Stimulated activated CD4-positive, alpha-beta T cell treated with anti-CD3 and anti-CD28 coated beads, Interleukin-1b, Interleukin-23, amount 100 ng/mL, for 1 hour (primary cell): ENCODE measurements at regions not wholly inside any gene's neighbourhood (a gene's known extent, or its start where the extent isn't known, plus 50 kb on each side); places are given as distances from the start of the nearest gene placed in this dataset.
"Not testable (repeated sequence)": the region's sequence is repeated elsewhere in the genome, so short reads cannot be mapped to it uniquely, and the experiment has no call there.

Experiments used
- DNase-seq, 2 donors: peaks; one replicate each; pipeline ENCODE4 v3.0.0-alpha.2; 2020; ENCODE audit warnings: low read depth in 2 of 2

GRCh38 chrX:45502396-45502795 is 301.7 kb upstream of the DIPK2B start:
- no peak for DNase-seq

- DNase-seq, result no peak
These were observed 296.6 kb upstream of the DIPK2B start for GRCh38 chrX:45497290-45497689.

- DNase-seq, result no peak
These were observed 285.0 kb upstream of the DIPK2B start for GRCh38 chrX:45485719-45486118.

- no peak for DNase-seq
These were observed 279.3 kb upstream of the DIPK2B start for GRCh38 chrX:45479835-45480422.

GRCh38 chrX:45479196-45479834 is 278.6 kb upstream of the DIPK2B start:
- DNase-seq, result no peak

GRCh38 chrX:45472968-45473367 is 272.3 kb upstream of the DIPK2B start:
- DNase-seq, result no peak

GRCh38 chrX:45467537-45467936 is 266.9 kb upstream of the DIPK2B start:
- not testable (repeated sequence) for DNase-seq

- DNase-seq, result not testable (repeated sequence)
These were observed 255.1 kb upstream of the DIPK2B start for GRCh38 chrX:45455732-45456131.

- DNase-seq, result no peak
These were observed 253.6 kb upstream of the DIPK2B start for GRCh38 chrX:45454290-45454689.

- no peak for DNase-seq
These were observed 249.3 kb upstream of the DIPK2B start for GRCh38 chrX:45449982-45450381.

- no peak for DNase-seq
These were observed 247.3 kb upstream of the DIPK2B start for GRCh38 chrX:45447995-45448394.

- DNase-seq, result no peak
These were observed 246.7 kb upstream of the DIPK2B start for GRCh38 chrX:45447331-45447730.

GRCh38 chrX:45445745-45446412 is 245.2 kb upstream of the DIPK2B start:
- DNase-seq, result no peak

GRCh38 chrX:45437186-45437585 is 236.5 kb upstream of the DIPK2B start:
- no peak for DNase-seq

GRCh38 chrX:45435481-45435880 is 234.8 kb upstream of the DIPK2B start:
- no peak for DNase-seq

- no peak for DNase-seq
These were observed 233.6 kb upstream of the DIPK2B start for GRCh38 chrX:45434231-45434630.

GRCh38 chrX:45428831-45429230 is 228.2 kb upstream of the DIPK2B start:
- no peak for DNase-seq

GRCh38 chrX:45424326-45424725 is 223.7 kb upstream of the DIPK2B start:
- DNase-seq, result no peak

GRCh38 chrX:45422216-45422925 is 221.7 kb upstream of the DIPK2B start:
- DNase-seq, result no peak

GRCh38 chrX:45421806-45422205 is 221.1 kb upstream of the DIPK2B start:
- DNase-seq, result no peak

- no peak for DNase-seq
These were observed 203.5 kb upstream of the DIPK2B start for GRCh38 chrX:45404206-45404605.

- DNase-seq, result no peak
These were observed 201.2 kb upstream of the DIPK2B start for GRCh38 chrX:45401923-45402322.
